Erythroblast (primary cell): ENCODE measurements at regions not wholly inside any gene's neighbourhood (a gene's known extent, or its start where the extent isn't known, plus 50 kb on each side); places are given as distances from the start of the nearest gene placed in this dataset.

Source experiments
- DNase-seq, 2 experiments: peaks; one replicate each; lab custom pipeline; 2025; lab: John Stamatoyannopoulos, UW
- GATA1 ChIP-seq: IDR thresholded peaks from 2 replicates; pipeline ENCODE4 v1.6.1; 2011; ENCODE audit warnings: low read depth, mild to moderate bottlenecking, control low read depth, low read length, moderate library complexity
- POLR2A ChIP-seq: IDR thresholded peaks from 2 replicates; pipeline ENCODE4 v1.6.1; 2011; ENCODE audit warnings: mild to moderate bottlenecking, low read length

GRCh38 chr2:226585130-226585561 lies 214.5 kb downstream of the IRS1 start:
- no peak for DNase-seq
- TF ChIP-seq POLR2A (no peak), GATA1 (no peak)

- TF ChIP-seq GATA1, result no peak
- TF ChIP-seq POLR2A, result no peak
- no peak for DNase-seq
These were observed 215.0 kb downstream of the IRS1 start for GRCh38 chr2:226584518-226585055.

GRCh38 chr2:226583715-226584114 lies 215.9 kb downstream of the IRS1 start:
- DNase-seq, result no peak
- no peak for TF ChIP-seq POLR2A
- no peak for TF ChIP-seq GATA1

- no peak for DNase-seq
- TF ChIP-seq GATA1, result no peak
- TF ChIP-seq POLR2A, result no peak
These were observed 218.0 kb downstream of the IRS1 start for GRCh38 chr2:226581661-226582060.

GRCh38 chr2:226581004-226581403 lies 218.6 kb downstream of the IRS1 start:
- TF ChIP-seq POLR2A (no peak), GATA1 (no peak)
- no peak for DNase-seq

GRCh38 chr2:226580403-226580802 lies 219.2 kb downstream of the IRS1 start:
- DNase-seq, result no peak
- TF ChIP-seq POLR2A (no peak), GATA1 (no peak)

- TF ChIP-seq GATA1 (no peak), POLR2A (no peak)
- DNase-seq, result no peak
These were observed 220.1 kb downstream of the IRS1 start for GRCh38 chr2:226579519-226579918.

GRCh38 chr2:226578879-226579278 lies 220.7 kb downstream of the IRS1 start:
- TF ChIP-seq GATA1, result no peak
- TF ChIP-seq POLR2A, result no peak
- no peak for DNase-seq

- no peak for DNase-seq
- TF ChIP-seq POLR2A (no peak), GATA1 (no peak)
These were observed 221.2 kb downstream of the IRS1 start for GRCh38 chr2:226578373-226578772.

GRCh38 chr2:226575928-226576327 lies 223.7 kb downstream of the IRS1 start:
- DNase-seq, result no peak
- TF ChIP-seq POLR2A (no peak), GATA1 (no peak)

- DNase-seq, result no peak
- TF ChIP-seq POLR2A (no peak), GATA1 (no peak)
These were observed 226.5 kb downstream of the IRS1 start for GRCh38 chr2:226573158-226573557.

- TF ChIP-seq GATA1, result no peak
- no peak for TF ChIP-seq POLR2A
These were observed 235.0 kb downstream of the IRS1 start for GRCh38 chr2:226564667-226565066.

GRCh38 chr2:226561962-226562361 lies 237.7 kb downstream of the IRS1 start:
- TF ChIP-seq POLR2A, result no peak
- TF ChIP-seq GATA1, result no peak
- DNase-seq, result no peak

More at GRCh38 chr2:226564667-226565066, 235.0 kb downstream of the IRS1 start:
- DNase-seq, result no peak

GRCh38 chr2:226560325-226560724 lies 239.3 kb downstream of the IRS1 start:
- no peak for DNase-seq
- TF ChIP-seq GATA1, result no peak
- no peak for TF ChIP-seq POLR2A

GRCh38 chr2:226559536-226559935 lies 240.1 kb downstream of the IRS1 start:
- no peak for TF ChIP-seq GATA1
- DNase-seq, result no peak
